ENCODE measurements at regions not wholly inside any gene's neighbourhood (a gene's known extent, or its start where the extent isn't known, plus 50 kb on each side); places are given as distances from the start of the nearest gene placed in this dataset.

DNA sequence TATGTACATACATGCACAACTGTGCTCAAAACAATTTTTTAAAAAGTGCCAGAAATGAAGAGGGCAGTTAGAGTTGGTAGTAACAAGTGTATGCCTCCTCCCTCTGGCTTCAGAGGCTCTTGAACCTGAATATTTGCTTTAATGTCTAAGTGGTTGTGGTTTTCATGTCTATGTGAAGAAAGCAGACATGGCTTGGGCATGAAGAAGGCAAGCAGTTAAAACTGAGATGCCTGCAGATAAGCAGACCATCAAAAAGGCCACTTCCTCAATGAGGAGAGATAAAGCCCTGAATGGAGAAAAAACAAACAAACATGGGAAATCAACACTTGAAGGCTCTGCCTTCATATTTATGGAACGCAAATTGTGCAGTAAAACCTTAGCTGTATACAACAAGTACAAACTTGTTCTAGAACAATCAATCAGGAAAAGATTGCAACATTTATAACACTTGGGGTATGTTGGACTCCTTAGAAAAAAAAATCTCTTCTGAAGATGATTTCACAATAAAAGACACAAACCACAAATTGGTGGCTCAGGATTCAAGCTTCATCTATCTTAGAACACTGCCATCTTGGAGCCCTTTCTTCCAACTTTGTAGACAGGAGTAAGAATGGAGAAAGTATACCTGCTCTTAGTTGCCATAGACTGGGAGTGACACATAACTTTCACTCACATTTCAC is 52.7 kb upstream of the PLA2G4A start:
- TF ChIP-seq TAF1 (IDR thresholded peaks at IDR 0.05; ENCODE audit: low read depth, low read length): no peak
- TF ChIP-seq POLR2A (IDR thresholded peaks at IDR 0.05; ENCODE audit: low read depth, low read length): no peak
- no peak for TF ChIP-seq POLR2AphosphoS5 (IDR thresholded peaks at IDR 0.05; ENCODE audit: low read depth, low read length)
- no peak for TF ChIP-seq POU2F2 (IDR thresholded peaks at IDR 0.05; ENCODE audit: low read depth, low read length)

Data from GM12891 (cell line).